PC-3 (cell line): ENCODE measurements at regions not wholly inside any gene's neighbourhood (a gene's known extent, or its start where the extent isn't known, plus 50 kb on each side); places are given as distances from the start of the nearest gene placed in this dataset.

Source experiments
- EZH2 ChIP-seq: fragments of 300-600 bp; sonication (generic); IDR thresholded peaks from one replicate; pipeline ENCODE4 v1.6.1; 2017; ENCODE audit warnings: antibody characterized with exemption, mild to moderate bottlenecking, low read length; ENCODE audit not compliant: unreplicated experiment
- EZH2phosphoT487 ChIP-seq: fragments of 300-600 bp; sonication (generic); IDR thresholded peaks from 2 replicates; pipeline ENCODE4 v1.6.1; 2018; ENCODE audit warnings: mild to moderate bottlenecking, antibody characterized with exemption, low read length, borderline replicate concordance
- TF ChIP-seq, protein P1 (sequence below): fragments of 300-600 bp; sonication (generic); conservative IDR thresholded peaks from 2 replicates; pipeline ENCODE4 v1.5.1; 2017; ENCODE audit warnings: antibody characterized with exemption, low read depth, mild to moderate bottlenecking, low read length

DNA sequence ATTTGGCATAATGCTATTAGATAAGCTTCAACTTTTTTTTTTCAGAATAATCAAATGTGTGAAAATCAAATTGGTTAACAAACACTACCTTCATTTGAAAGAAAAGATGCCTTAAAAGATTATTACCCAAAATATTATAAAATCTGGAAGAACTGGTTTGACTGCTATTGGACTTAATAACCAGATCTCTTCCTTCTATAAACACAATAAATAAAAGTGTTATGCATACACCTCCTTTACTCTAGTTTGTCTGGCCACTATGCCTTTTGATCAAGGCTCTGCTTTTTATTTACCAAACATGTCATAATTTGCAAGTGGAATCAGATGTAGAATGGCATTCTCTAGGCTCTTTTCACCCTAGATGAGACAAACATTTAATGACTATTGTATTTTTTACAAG is 897.3 kb upstream of the EPHA5 start:
- TF ChIP-seq, protein P1, sequence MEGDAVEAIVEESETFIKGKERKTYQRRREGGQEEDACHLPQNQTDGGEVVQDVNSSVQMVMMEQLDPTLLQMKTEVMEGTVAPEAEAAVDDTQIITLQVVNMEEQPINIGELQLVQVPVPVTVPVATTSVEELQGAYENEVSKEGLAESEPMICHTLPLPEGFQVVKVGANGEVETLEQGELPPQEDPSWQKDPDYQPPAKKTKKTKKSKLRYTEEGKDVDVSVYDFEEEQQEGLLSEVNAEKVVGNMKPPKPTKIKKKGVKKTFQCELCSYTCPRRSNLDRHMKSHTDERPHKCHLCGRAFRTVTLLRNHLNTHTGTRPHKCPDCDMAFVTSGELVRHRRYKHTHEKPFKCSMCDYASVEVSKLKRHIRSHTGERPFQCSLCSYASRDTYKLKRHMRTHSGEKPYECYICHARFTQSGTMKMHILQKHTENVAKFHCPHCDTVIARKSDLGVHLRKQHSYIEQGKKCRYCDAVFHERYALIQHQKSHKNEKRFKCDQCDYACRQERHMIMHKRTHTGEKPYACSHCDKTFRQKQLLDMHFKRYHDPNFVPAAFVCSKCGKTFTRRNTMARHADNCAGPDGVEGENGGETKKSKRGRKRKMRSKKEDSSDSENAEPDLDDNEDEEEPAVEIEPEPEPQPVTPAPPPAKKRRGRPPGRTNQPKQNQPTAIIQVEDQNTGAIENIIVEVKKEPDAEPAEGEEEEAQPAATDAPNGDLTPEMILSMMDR: no peak
- TF ChIP-seq EZH2 (no peak), EZH2phosphoT487 (no peak)
